ENCODE measurements at regions not wholly inside any gene's neighbourhood (a gene's known extent, or its start where the extent isn't known, plus 50 kb on each side); places are given as distances from the start of the nearest gene placed in this dataset.

GRCh38 chr12:83313827-83314226 is 627.1 kb downstream of the TMTC2 start:
- in situ Hi-C loops (cut with HindIII; ENCODE audit: low pct_ligation_motif_present, low sequenced_read_pairs) = no loop called here
- Histone ChIP-seq H3K36me3 (replicated peaks) (no peaks in the 10 kb centered on the region), H3K27me3 (replicated peaks) (no peaks in the 10 kb centered on the region), H3K4me3 (ENCODE audit: low read depth, low read length) (no peak overlapping the region), H3K27ac (no peak overlapping the region)
- no peak for TF ChIP-seq CTCF (IDR thresholded peaks at IDR 0.05; ENCODE audit: low read depth, low read length, missing control alignments)
- no peak for DNase-seq

GRCh38 chr12:83313322-83313721 is 626.6 kb downstream of the TMTC2 start:
- no peak for TF ChIP-seq CTCF (IDR thresholded peaks at IDR 0.05; ENCODE audit: low read depth, low read length, missing control alignments)
- H3K27me3 ChIP-seq (replicated peaks) = no peaks in the 10 kb centered on the region
- no peaks in the 10 kb centered on the region for H3K36me3 ChIP-seq (replicated peaks)
- H3K27ac ChIP-seq = no peak overlapping the region
- DNase-seq = no peak
- in situ Hi-C loops (cut with HindIII; ENCODE audit: low pct_ligation_motif_present, low sequenced_read_pairs) = no loop called here
- H3K4me3 ChIP-seq (ENCODE audit: low read depth, low read length) = no peak overlapping the region

GRCh38 chr12:83276904-83277303 is 590.2 kb downstream of the TMTC2 start:
- Histone ChIP-seq H3K4me3 (ENCODE audit: low read depth, low read length) (no peak overlapping the region), H3K27me3 (replicated peaks) (no peaks in the 10 kb centered on the region), H3K36me3 (replicated peaks) (no peaks in the 10 kb centered on the region), H3K27ac (no peak overlapping the region)
- no peak for TF ChIP-seq CTCF (IDR thresholded peaks at IDR 0.05; ENCODE audit: low read depth, low read length, missing control alignments)
- no peak for DNase-seq
- in situ Hi-C loops (cut with HindIII; ENCODE audit: low pct_ligation_motif_present, low sequenced_read_pairs) = no loop called here

- H3K27me3 ChIP-seq (replicated peaks) = no peaks in the 10 kb centered on the region
- TF ChIP-seq CTCF (IDR thresholded peaks at IDR 0.05; ENCODE audit: low read depth, low read length, missing control alignments) = no peak
- H3K36me3 ChIP-seq (replicated peaks) = no peaks in the 10 kb centered on the region
- H3K27ac ChIP-seq = no peak overlapping the region
- in situ Hi-C loops (cut with HindIII; ENCODE audit: low pct_ligation_motif_present, low sequenced_read_pairs) = no loop called here
- no peak overlapping the region for H3K4me3 ChIP-seq (ENCODE audit: low read depth, low read length)
- DNase-seq = no peak
Observed at GRCh38 chr12:83271201-83271600, 584.5 kb downstream of the TMTC2 start.

GRCh38 chr12:83265808-83266207 is 579.1 kb downstream of the TMTC2 start:
- in situ Hi-C loops (cut with HindIII; ENCODE audit: low pct_ligation_motif_present, low sequenced_read_pairs) = no loop called here

More at GRCh38 chr12:83265808-83266207, 579.1 kb downstream of the TMTC2 start:
- no peak overlapping the region for H3K4me3 ChIP-seq (ENCODE audit: low read depth, low read length)
- H3K27me3 ChIP-seq (replicated peaks) = no peaks in the 10 kb centered on the region
- no peak for TF ChIP-seq CTCF (IDR thresholded peaks at IDR 0.05; ENCODE audit: low read depth, low read length, missing control alignments)
- no peak for DNase-seq
- H3K27ac ChIP-seq = no peak overlapping the region
- H3K36me3 ChIP-seq (replicated peaks) = no peaks in the 10 kb centered on the region
